ENCODE measurements at regions not wholly inside any gene's neighbourhood (a gene's known extent, or its start where the extent isn't known, plus 50 kb on each side); places are given as distances from the start of the nearest gene placed in this dataset.
"Not testable (repeated sequence)": the region's sequence is repeated elsewhere in the genome, so short reads cannot be mapped to it uniquely, and the experiment has no call there.

GRCh38 chr22:22374163-22374562 is 129.6 kb downstream of the VPREB1 start:
- TF ChIP-seq POLR2A (IDR thresholded peaks at IDR 0.05) = no peak
- no peak for TF ChIP-seq POLR2AphosphoS5 (IDR thresholded peaks at IDR 0.05)
- no peak for TF ChIP-seq EP300 (IDR thresholded peaks at IDR 0.05; ENCODE audit: low read depth)
- no peak for TF ChIP-seq CTCF (IDR thresholded peaks at IDR 0.05)
- H3K27ac ChIP-seq = no peak overlapping the region
- no peaks in the 10 kb centered on the region for H3K9me3 ChIP-seq
- no peak for DNase-seq
- no peaks in the 10 kb centered on the region for H3K36me3 ChIP-seq
- 15 to 54% methylated on average over 2 of the region's 2 CpGs for whole genome bisulfite sequencing, 2 donors (ENCODE audit: low coverage in 1 of 2)
- peaks cover 6% of the 10 kb centered on the region for H3K27me3 ChIP-seq
- H3K4me1 ChIP-seq = no peaks in the 10 kb centered on the region
- no peak overlapping the region for H3K4me3 ChIP-seq
- in situ Hi-C loops (cut with MboI; ENCODE audit: low pct_ligation_motif_present in 1 of 4, low pct_unique_long_range_greater_than_20kb in 1 of 4, low sequenced_read_pairs in 3 of 4) = no loop called here
- intact Hi-C loops (cut with DNase I; ENCODE audit: low total_unique reads) = no loop called here

GRCh38 chr22:22374579-22374978 is 130.0 kb downstream of the VPREB1 start:
- Histone ChIP-seq H3K4me1 (no peaks in the 10 kb centered on the region), H3K36me3 (no peaks in the 10 kb centered on the region), H3K27ac (no peak overlapping the region), H3K27me3 (peaks cover 6% of the 10 kb centered on the region), H3K4me3 (no peak overlapping the region), H3K9me3 (no peaks in the 10 kb centered on the region)
- WGBS, 2 donors (ENCODE audit: low coverage in 1 of 2) = 53 to 56% methylated on average over 4 to 5 of the region's 5 CpGs
- TF ChIP-seq POLR2A (IDR thresholded peaks at IDR 0.05) (no peak), CTCF (IDR thresholded peaks at IDR 0.05) (no peak), POLR2AphosphoS5 (IDR thresholded peaks at IDR 0.05) (no peak), EP300 (IDR thresholded peaks at IDR 0.05; ENCODE audit: low read depth) (no peak)
- DNase-seq = no peak
- intact Hi-C loops (cut with DNase I; ENCODE audit: low total_unique reads) (no loop called here), in situ Hi-C loops (cut with MboI; ENCODE audit: low pct_ligation_motif_present in 1 of 4, low pct_unique_long_range_greater_than_20kb in 1 of 4, low sequenced_read_pairs in 3 of 4) (no loop called here)

- TF ChIP-seq CTCF (IDR thresholded peaks at IDR 0.05) (no peak), EP300 (IDR thresholded peaks at IDR 0.05; ENCODE audit: low read depth) (no peak), POLR2A (IDR thresholded peaks at IDR 0.05) (no peak), POLR2AphosphoS5 (IDR thresholded peaks at IDR 0.05) (no peak)
- Histone ChIP-seq H3K36me3 (no peaks in the 10 kb centered on the region), H3K4me3 (no peak overlapping the region), H3K9me3 (no peaks in the 10 kb centered on the region), H3K4me1 (no peaks in the 10 kb centered on the region), H3K27ac (no peak overlapping the region), H3K27me3 (peaks cover 6% of the 10 kb centered on the region)
- peak; percentile 39 for DNase-seq
- WGBS, 2 donors (ENCODE audit: low coverage in 1 of 2) = 58% methylated on average over 7 of the region's 7 CpGs; no CpG with 5 or more reads in 1 of the 2 donors
- in situ Hi-C loops (cut with MboI; ENCODE audit: low pct_ligation_motif_present in 1 of 4, low pct_unique_long_range_greater_than_20kb in 1 of 4, low sequenced_read_pairs in 3 of 4) (no loop called here), intact Hi-C loops (cut with DNase I; ENCODE audit: low total_unique reads) (no loop called here)
Measured at GRCh38 chr22:22375576-22376351, 131.2 kb downstream of the VPREB1 start.

GRCh38 chr22:22376352-22376706 is 131.7 kb downstream of the VPREB1 start:
- no peak for TF ChIP-seq EP300 (IDR thresholded peaks at IDR 0.05; ENCODE audit: low read depth)
- no peak for TF ChIP-seq POLR2A (IDR thresholded peaks at IDR 0.05)
- no peak for TF ChIP-seq POLR2AphosphoS5 (IDR thresholded peaks at IDR 0.05)
- TF ChIP-seq CTCF (IDR thresholded peaks at IDR 0.05) = no peak
- intact Hi-C loops (cut with DNase I; ENCODE audit: low total_unique reads) = no loop called here
- H3K36me3 ChIP-seq = no peaks in the 10 kb centered on the region
- peaks cover 6% of the 10 kb centered on the region for H3K27me3 ChIP-seq
- WGBS, 2 donors (ENCODE audit: low coverage in 1 of 2) = 90% methylated on average over 3 of the region's 3 CpGs; no CpG with 5 or more reads in 1 of the 2 donors
- H3K4me3 ChIP-seq = no peak overlapping the region
- H3K27ac ChIP-seq = no peak overlapping the region
- H3K9me3 ChIP-seq = no peaks in the 10 kb centered on the region
- H3K4me1 ChIP-seq = no peaks in the 10 kb centered on the region
- no peak for DNase-seq
- in situ Hi-C loops (cut with MboI; ENCODE audit: low pct_ligation_motif_present in 1 of 4, low pct_unique_long_range_greater_than_20kb in 1 of 4, low sequenced_read_pairs in 3 of 4) = no loop called here

GRCh38 chr22:22376884-22377283 is 131.7 kb downstream of the ZNF280B start:
- H3K27ac ChIP-seq; intact Hi-C loops (cut with DNase I; ENCODE audit: low total_unique reads); H3K4me1 ChIP-seq; in situ Hi-C loops (cut with MboI; ENCODE audit: low pct_ligation_motif_present in 1 of 4, low pct_unique_long_range_greater_than_20kb in 1 of 4, low sequenced_read_pairs in 3 of 4); DNase-seq; H3K4me3 ChIP-seq; H3K9me3 ChIP-seq; H3K27me3 ChIP-seq; H3K36me3 ChIP-seq: not testable (repeated sequence)
- 77% methylated on average over 6 of the region's 6 CpGs; no CpG with 5 or more reads in 1 of the 2 donors for WGBS, 2 donors (ENCODE audit: low coverage in 1 of 2)

Data from transverse colon (tissue), 4 donors.